Upper lobe of left lung (tissue), 6 donors: ENCODE measurements at regions not wholly inside any gene's neighbourhood (a gene's known extent, or its start where the extent isn't known, plus 50 kb on each side); places are given as distances from the start of the nearest gene placed in this dataset.

Experiments used
- ATAC-seq, 2 donors: fragments of 200-7000 bp; cut with Tn5 transposase; one replicate each; pipeline ENCODE4 v1.9.1; 2022; ENCODE audit warnings: mild to moderate bottlenecking in 2 of 2, moderate library complexity in 2 of 2; ENCODE audit not compliant: low FRiP score in 2 of 2
- DNase-seq, 2 donors: peaks; one replicate each; pipeline ENCODE4 v3.0.0-alpha.2; 2019 to 2020
- H3K27ac ChIP-seq, 4 donors: fragments of 200-600 bp; sonication (generic); one replicate each; pipeline ENCODE4 v1.5.1; 2016 to 2019
- H3K27me3 ChIP-seq, 4 donors: fragments of 200-600 bp; sonication (generic); one replicate each; pipeline ENCODE4 v1.5.1; 2017 to 2019
- H3K36me3 ChIP-seq, 4 donors: fragments of 200-600 bp; sonication (generic); one replicate each; pipeline ENCODE4 v1.5.1; 2016 to 2019
- H3K4me1 ChIP-seq, 4 donors: fragments of 200-600 bp; sonication (generic); one replicate each; pipeline ENCODE4 v1.5.1; 2018 to 2019
- H3K4me3 ChIP-seq, 4 donors: fragments of 200-600 bp; sonication (generic); one replicate each; pipeline ENCODE4 v1.5.1; 2017 to 2019; ENCODE audit warnings: mild to moderate bottlenecking in 2 of 4, moderate library complexity in 1 of 4
- H3K9me3 ChIP-seq, 4 donors: fragments of 200-600 bp; sonication (generic); one replicate each; pipeline ENCODE4 v1.5.1; 2018 to 2019
- EP300 ChIP-seq, 4 donors: sonication (generic); formaldehyde crosslinking; IDR thresholded peaks; one replicate each; pipeline ENCODE4 v1.5.1; 2017; ENCODE audit warnings: antibody characterized with exemption in 4 of 4, control low read depth in 2 of 4
- POLR2A ChIP-seq, 4 donors: fragments of 450-650 bp; IDR thresholded peaks; one replicate each; pipeline ENCODE4 v1.5.1; 2016 to 2017; ENCODE audit warnings: antibody characterized with exemption in 4 of 4, mild to moderate bottlenecking in 2 of 4
- POLR2AphosphoS5 ChIP-seq, 2 donors: sonication (generic); formaldehyde crosslinking; IDR thresholded peaks; one replicate each; pipeline ENCODE4 v1.5.1; 2017; ENCODE audit warnings: antibody characterized with exemption in 2 of 2
- WGBS, 2 donors: methylation state at CpG; one replicate each; pipeline ENCODE4 v1.1.5; 2017 to 2018; 5-methylcytosine and 5-hydroxymethylcytosine counted together
- TF ChIP-seq, protein P1 (sequence below), 6 experiments: fragments of 450-650 bp in 4 of 6; fragments of 200-600 bp in 2 of 6; sonication (generic) in 2 of 6; IDR thresholded peaks; one replicate each; pipeline ENCODE4 v1.5.1; 2016 to 2019; ENCODE audit warnings: antibody characterized with exemption in 6 of 6
- donor health status: DM: no; HTN: no; CAD: no; lungs with moderate emphysema.
- donor health status: DM: no; HTN: yes; CAD: no; lungs with severe emphysema.

DNA sequence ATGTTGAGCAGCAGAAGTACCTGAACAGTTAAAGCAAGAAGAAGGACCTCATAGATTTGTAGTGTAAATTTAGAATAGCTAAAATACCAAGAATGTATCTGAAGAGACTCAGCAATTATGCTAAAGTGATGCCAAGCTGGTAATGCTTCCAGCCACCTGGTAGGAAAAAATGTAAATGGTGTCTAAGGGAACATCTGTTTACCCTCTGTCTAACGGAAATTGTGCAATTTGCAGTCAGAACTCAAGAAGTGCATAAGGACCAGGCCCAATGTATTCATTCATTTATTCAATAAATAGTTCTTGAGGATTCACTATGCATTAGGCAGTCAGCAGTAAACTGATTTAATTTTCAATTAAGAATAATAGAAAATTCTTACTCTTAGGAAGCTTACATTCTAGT is 116.0 kb upstream of the ADGRL4 start:
- WGBS, 2 donors, result 75 to 82% methylated on average over 1 of the region's 1 CpG
- Histone ChIP-seq H3K4me1 (no peaks in the 10 kb centered on the region), H3K36me3 (no peaks in the 10 kb centered on the region), H3K9me3 (no peaks in the 10 kb centered on the region), H3K27me3 (no peaks in the 10 kb centered on the region), H3K27ac (no peak overlapping the region), H3K4me3 (no peak overlapping the region)
- TF ChIP-seq, protein P1, sequence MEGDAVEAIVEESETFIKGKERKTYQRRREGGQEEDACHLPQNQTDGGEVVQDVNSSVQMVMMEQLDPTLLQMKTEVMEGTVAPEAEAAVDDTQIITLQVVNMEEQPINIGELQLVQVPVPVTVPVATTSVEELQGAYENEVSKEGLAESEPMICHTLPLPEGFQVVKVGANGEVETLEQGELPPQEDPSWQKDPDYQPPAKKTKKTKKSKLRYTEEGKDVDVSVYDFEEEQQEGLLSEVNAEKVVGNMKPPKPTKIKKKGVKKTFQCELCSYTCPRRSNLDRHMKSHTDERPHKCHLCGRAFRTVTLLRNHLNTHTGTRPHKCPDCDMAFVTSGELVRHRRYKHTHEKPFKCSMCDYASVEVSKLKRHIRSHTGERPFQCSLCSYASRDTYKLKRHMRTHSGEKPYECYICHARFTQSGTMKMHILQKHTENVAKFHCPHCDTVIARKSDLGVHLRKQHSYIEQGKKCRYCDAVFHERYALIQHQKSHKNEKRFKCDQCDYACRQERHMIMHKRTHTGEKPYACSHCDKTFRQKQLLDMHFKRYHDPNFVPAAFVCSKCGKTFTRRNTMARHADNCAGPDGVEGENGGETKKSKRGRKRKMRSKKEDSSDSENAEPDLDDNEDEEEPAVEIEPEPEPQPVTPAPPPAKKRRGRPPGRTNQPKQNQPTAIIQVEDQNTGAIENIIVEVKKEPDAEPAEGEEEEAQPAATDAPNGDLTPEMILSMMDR (IDR thresholded peaks at IDR 0.05), result no peak
- TF ChIP-seq POLR2AphosphoS5 (IDR thresholded peaks at IDR 0.05), result no peak
- no peak for TF ChIP-seq POLR2A (IDR thresholded peaks at IDR 0.05)
- TF ChIP-seq EP300 (IDR thresholded peaks at IDR 0.05), result no peak
- ATAC-seq (no peak), DNase-seq (no peak)

DNA sequence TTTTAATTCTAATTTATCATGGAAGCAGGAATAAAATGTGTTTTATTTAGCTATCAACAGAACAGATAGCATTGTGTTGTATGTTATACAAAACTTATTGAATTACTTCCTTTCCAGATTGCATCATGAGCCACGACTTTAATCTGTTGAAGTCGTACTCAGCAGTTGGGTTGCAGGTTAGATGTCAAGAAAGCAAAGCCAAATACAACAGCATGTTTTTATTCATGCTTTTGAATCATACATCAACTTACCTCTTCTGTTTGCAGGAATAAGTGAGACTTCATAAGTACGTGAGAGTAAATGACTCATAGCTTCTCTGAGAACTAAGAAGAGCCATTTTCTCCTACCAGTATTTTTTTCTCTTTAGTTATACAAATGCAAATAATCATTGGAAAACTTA is 110.8 kb upstream of the ADGRL4 start:
- Histone ChIP-seq H3K36me3 (no peaks in the 10 kb centered on the region), H3K27me3 (no peaks in the 10 kb centered on the region), H3K4me1 (no peaks in the 10 kb centered on the region), H3K27ac (no peak overlapping the region), H3K9me3 (no peaks in the 10 kb centered on the region), H3K4me3 (no peak overlapping the region)
- DNase-seq, result no peak
- TF ChIP-seq, protein P1 (IDR thresholded peaks at IDR 0.05), result no peak
- TF ChIP-seq POLR2AphosphoS5 (IDR thresholded peaks at IDR 0.05) (no peak), EP300 (IDR thresholded peaks at IDR 0.05) (no peak)
- WGBS, 2 donors, result 35 to 65% methylated on average over 3 of the region's 3 CpGs
- ATAC-seq, result no peak

DNA sequence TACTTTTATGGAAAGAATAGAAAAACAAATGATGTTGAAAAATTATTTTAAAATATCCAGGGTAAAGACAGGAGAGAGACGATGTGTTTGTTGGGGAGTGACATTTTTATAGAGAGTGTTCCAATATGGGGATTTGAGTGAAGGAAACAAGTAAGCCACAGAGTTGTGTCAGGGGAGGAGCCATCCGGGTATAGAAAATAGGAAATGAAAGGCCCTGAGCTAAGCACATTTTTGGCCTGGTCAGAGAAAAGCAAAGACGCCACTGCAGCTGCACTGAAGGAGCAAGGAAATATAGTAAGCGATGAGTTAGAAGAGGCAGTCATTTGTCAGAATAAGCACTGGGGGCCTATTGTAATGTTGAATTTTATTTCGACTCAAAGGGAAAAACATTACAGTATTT is 107.3 kb upstream of the ADGRL4 start:
- 56 to 60% methylated on average over 5 of the region's 5 CpGs for WGBS, 2 donors
- Histone ChIP-seq H3K36me3 (no peaks in the 10 kb centered on the region), H3K9me3 (no peaks in the 10 kb centered on the region), H3K27ac (no peak overlapping the region), H3K4me1 (no peaks in the 10 kb centered on the region), H3K4me3 (no peak overlapping the region), H3K27me3 (no peaks in the 10 kb centered on the region)
- ATAC-seq, result no peak
- TF ChIP-seq, protein P1 (IDR thresholded peaks at IDR 0.05), result no peak
- TF ChIP-seq POLR2AphosphoS5 (IDR thresholded peaks at IDR 0.05) (no peak), EP300 (IDR thresholded peaks at IDR 0.05) (no peak), POLR2A (IDR thresholded peaks at IDR 0.05) (no peak)
- DNase-seq, result no peak

DNA sequence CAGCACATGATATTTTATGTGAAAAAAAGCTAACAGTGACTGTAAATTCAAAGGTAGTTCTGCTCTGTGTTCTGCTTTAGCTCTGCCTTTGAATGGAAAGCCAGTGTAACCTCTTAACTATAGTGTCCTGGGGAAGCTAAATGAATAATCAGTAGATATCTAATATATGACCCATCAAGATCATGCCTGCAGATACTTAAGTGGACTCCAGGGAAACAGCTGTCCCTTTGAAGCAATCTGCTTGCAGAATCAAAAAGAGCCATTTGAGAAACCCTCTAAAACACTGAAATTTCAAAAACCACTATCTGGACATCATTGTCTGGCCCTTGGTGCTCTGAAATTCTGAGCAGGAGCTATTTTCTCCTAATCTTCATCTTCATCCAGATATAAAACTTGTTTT is 104.2 kb upstream of the ADGRL4 start:
- no peak for DNase-seq
- TF ChIP-seq EP300 (IDR thresholded peaks at IDR 0.05), result no peak
- TF ChIP-seq POLR2AphosphoS5 (IDR thresholded peaks at IDR 0.05), result no peak
- no peak for TF ChIP-seq POLR2A (IDR thresholded peaks at IDR 0.05)
- TF ChIP-seq, protein P1 (IDR thresholded peaks at IDR 0.05), result no peak
- Histone ChIP-seq H3K27me3 (no peaks in the 10 kb centered on the region), H3K27ac (no peak overlapping the region), H3K4me3 (no peak overlapping the region), H3K4me1 (no peaks in the 10 kb centered on the region), H3K9me3 (no peaks in the 10 kb centered on the region), H3K36me3 (no peaks in the 10 kb centered on the region)
- no peak for ATAC-seq

DNA sequence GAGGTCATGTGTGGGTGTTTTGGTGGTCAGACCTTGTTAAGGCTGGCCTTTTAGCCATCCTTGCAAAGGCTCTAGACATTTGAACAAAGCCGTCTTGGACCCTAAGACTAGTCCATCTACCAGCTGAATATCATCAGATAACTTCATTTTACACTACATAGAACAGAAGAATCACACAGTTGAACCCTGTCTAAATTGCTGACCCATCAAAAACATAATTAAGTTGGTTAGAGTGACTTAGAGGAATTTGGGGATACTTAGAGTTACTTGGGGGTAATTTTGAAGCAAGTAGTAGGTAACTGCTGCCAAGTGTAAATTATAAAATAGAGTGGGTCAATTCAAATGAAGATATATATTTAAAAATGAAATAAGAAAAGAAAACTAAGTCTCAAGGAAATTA is 102.9 kb upstream of the ADGRL4 start:
- H3K4me1 ChIP-seq, result no peaks in the 10 kb centered on the region
- H3K4me3 ChIP-seq, result no peak overlapping the region
- 83 to 85% methylated on average over 1 of the region's 1 CpG for WGBS, 2 donors
- no peak for DNase-seq
- TF ChIP-seq POLR2A (IDR thresholded peaks at IDR 0.05) (no peak), POLR2AphosphoS5 (IDR thresholded peaks at IDR 0.05) (no peak), EP300 (IDR thresholded peaks at IDR 0.05) (no peak)
- TF ChIP-seq, protein P1 (IDR thresholded peaks at IDR 0.05), result no peak
- H3K27me3 ChIP-seq, result no peaks in the 10 kb centered on the region
- ATAC-seq, result no peak
- no peak overlapping the region for H3K27ac ChIP-seq
- H3K36me3 ChIP-seq, result no peaks in the 10 kb centered on the region
- no peaks in the 10 kb centered on the region for H3K9me3 ChIP-seq
